ENCODE measurements at regions not wholly inside any gene's neighbourhood (a gene's known extent, or its start where the extent isn't known, plus 50 kb on each side); places are given as distances from the start of the nearest gene placed in this dataset.
"Not testable (repeated sequence)": the region's sequence is repeated elsewhere in the genome, so short reads cannot be mapped to it uniquely, and the experiment has no call there.

DNA sequence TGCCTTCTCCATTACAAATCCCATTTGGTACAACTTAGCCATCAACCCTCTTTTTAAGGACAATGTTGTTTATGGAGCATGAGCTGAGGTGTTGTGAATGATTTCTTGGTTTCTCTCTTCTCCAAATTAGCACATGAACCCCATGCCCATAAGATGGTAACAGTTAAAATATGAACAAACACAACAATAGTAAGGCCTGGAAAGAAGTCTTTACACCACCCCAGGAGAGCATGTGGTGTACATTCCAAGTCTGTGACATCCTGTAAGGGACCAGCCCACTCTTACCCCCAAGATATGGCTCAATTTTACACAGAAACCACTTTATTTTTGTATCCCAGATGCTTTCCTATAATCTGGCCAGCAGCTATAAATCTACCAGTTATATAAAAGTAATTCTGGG is 226.1 kb downstream of the COX18 start:
- ATAC-seq (ENCODE audit: low read depth): no peak
- H3K27ac ChIP-seq (ENCODE audit: poor library complexity, severe bottlenecking): no peak overlapping the region
- no peaks in the 10 kb centered on the region for H3K9me3 ChIP-seq (ENCODE audit: severe bottlenecking)
- no peaks in the 10 kb centered on the region for H3K36me3 ChIP-seq (ENCODE audit: low read depth)
- TF ChIP-seq, protein P1, sequence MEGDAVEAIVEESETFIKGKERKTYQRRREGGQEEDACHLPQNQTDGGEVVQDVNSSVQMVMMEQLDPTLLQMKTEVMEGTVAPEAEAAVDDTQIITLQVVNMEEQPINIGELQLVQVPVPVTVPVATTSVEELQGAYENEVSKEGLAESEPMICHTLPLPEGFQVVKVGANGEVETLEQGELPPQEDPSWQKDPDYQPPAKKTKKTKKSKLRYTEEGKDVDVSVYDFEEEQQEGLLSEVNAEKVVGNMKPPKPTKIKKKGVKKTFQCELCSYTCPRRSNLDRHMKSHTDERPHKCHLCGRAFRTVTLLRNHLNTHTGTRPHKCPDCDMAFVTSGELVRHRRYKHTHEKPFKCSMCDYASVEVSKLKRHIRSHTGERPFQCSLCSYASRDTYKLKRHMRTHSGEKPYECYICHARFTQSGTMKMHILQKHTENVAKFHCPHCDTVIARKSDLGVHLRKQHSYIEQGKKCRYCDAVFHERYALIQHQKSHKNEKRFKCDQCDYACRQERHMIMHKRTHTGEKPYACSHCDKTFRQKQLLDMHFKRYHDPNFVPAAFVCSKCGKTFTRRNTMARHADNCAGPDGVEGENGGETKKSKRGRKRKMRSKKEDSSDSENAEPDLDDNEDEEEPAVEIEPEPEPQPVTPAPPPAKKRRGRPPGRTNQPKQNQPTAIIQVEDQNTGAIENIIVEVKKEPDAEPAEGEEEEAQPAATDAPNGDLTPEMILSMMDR (IDR thresholded peaks at IDR 0.05; ENCODE audit: poor library complexity, severe bottlenecking): no peak
- H3K27me3 ChIP-seq (ENCODE audit: insufficient read depth, poor library complexity, severe bottlenecking): no peaks in the 10 kb centered on the region
- DNase-seq (ENCODE audit: low spot score): no peak
- H3K4me1 ChIP-seq (ENCODE audit: insufficient read depth, poor library complexity, severe bottlenecking): no peaks in the 10 kb centered on the region
- H3K4me3 ChIP-seq (ENCODE audit: severe bottlenecking): no peak overlapping the region

DNA sequence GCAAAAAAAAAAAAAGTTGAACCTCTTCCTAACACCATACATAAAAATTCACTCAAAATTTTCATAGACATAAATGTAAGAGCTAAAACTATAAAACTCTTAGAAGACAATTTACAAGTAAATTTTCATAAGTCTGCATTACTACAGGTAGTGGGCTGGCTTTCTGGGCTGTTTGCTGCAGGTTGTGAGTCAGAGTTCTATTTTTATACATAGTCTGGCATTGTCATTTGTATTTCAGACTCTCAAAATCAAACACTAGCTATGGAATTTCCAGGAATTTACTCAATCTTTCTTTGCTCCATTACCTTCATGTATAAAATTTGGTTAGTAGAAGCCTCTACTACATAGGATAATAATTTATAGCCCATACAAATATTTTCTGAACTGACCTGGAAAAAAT is 227.2 kb downstream of the COX18 start:
- Histone ChIP-seq H3K4me3 (ENCODE audit: severe bottlenecking) (no peak overlapping the region), H3K27me3 (ENCODE audit: insufficient read depth, poor library complexity, severe bottlenecking) (no peaks in the 10 kb centered on the region), H3K27ac (ENCODE audit: poor library complexity, severe bottlenecking) (no peak overlapping the region), H3K9me3 (ENCODE audit: severe bottlenecking) (no peaks in the 10 kb centered on the region), H3K36me3 (ENCODE audit: low read depth) (no peaks in the 10 kb centered on the region), H3K4me1 (ENCODE audit: insufficient read depth, poor library complexity, severe bottlenecking) (no peaks in the 10 kb centered on the region)
- TF ChIP-seq, protein P1 (IDR thresholded peaks at IDR 0.05; ENCODE audit: poor library complexity, severe bottlenecking): no peak
- ATAC-seq (ENCODE audit: low read depth) (no peak; the same call in 2 of the 3 replicates), DNase-seq (ENCODE audit: low spot score) (no peak)

DNA sequence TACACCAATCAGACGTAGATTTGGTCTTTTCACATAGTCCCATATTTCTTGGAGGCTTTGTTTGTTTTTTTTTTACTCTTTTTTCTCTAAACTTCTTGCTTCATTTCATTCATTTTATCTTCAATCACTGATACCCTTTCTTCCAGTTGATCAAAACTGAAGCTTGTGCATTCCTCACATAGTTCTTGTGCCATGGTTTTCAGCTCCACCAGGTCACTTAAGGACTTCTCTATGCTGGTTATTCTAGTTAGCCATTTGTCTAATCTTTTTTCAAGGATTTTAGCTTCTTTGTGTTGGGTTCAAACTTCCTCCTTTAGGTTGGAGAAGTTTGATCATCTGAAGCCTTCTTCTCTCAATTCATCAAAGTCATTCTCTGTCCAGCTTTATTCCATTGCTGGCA is 229.3 kb downstream of the COX18 start:
- ATAC-seq (ENCODE audit: low read depth); H3K27ac ChIP-seq (ENCODE audit: poor library complexity, severe bottlenecking); H3K4me1 ChIP-seq (ENCODE audit: insufficient read depth, poor library complexity, severe bottlenecking); H3K9me3 ChIP-seq (ENCODE audit: severe bottlenecking); H3K4me3 ChIP-seq (ENCODE audit: severe bottlenecking); DNase-seq (ENCODE audit: low spot score); H3K36me3 ChIP-seq (ENCODE audit: low read depth); H3K27me3 ChIP-seq (ENCODE audit: insufficient read depth, poor library complexity, severe bottlenecking): not testable (repeated sequence)

DNA sequence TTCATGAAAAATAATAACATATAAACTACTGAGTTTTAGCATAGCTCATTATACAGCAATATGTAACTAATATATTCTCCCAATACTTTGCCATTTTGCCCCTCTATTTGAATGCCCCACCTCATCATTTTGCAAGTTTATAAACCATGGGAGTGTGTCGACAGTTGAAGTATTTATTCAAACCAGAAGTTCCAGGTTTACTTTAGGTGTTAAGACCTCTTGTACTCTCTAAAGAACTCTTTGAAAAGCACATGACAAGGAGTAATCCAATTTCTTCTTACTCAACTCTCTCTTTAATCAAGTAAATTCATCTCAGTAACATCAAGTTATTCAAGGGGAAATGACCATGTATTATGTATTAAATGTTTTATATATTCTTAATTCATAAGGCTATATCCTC is 240.7 kb downstream of the COX18 start:
- no peaks in the 10 kb centered on the region for H3K9me3 ChIP-seq (ENCODE audit: severe bottlenecking)
- TF ChIP-seq, protein P1 (IDR thresholded peaks at IDR 0.05; ENCODE audit: poor library complexity, severe bottlenecking): no peak
- no peak overlapping the region for H3K27ac ChIP-seq (ENCODE audit: poor library complexity, severe bottlenecking)
- H3K4me1 ChIP-seq (ENCODE audit: insufficient read depth, poor library complexity, severe bottlenecking): no peaks in the 10 kb centered on the region
- no peaks in the 10 kb centered on the region for H3K36me3 ChIP-seq (ENCODE audit: low read depth)
- H3K27me3 ChIP-seq (ENCODE audit: insufficient read depth, poor library complexity, severe bottlenecking): no peaks in the 10 kb centered on the region
- DNase-seq (ENCODE audit: low spot score) (no peak), ATAC-seq (ENCODE audit: low read depth) (no peak)
- H3K4me3 ChIP-seq (ENCODE audit: severe bottlenecking): no peak overlapping the region

DNA sequence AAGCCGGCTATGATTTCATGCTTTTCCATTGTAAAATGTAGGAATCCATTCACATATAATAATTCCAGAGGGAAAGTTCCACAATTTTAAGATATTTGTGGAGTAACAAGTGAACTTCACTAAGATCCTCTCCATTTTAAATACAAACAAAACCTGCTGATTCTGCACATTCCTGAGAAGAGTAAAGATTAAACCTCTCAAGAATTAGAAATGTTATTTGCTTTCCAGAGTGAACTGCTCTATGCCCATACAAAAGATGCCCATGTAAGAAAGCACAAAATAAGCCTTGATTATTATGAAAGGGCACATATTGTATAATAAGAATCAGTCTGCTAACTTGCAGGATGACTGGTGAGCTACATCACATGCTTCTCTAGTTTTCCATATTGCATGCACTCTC is 241.5 kb downstream of the COX18 start:
- Histone ChIP-seq H3K9me3 (ENCODE audit: severe bottlenecking) (no peaks in the 10 kb centered on the region), H3K36me3 (ENCODE audit: low read depth) (no peaks in the 10 kb centered on the region), H3K27ac (ENCODE audit: poor library complexity, severe bottlenecking) (no peak overlapping the region), H3K4me3 (ENCODE audit: severe bottlenecking) (no peak overlapping the region), H3K27me3 (ENCODE audit: insufficient read depth, poor library complexity, severe bottlenecking) (no peaks in the 10 kb centered on the region), H3K4me1 (ENCODE audit: insufficient read depth, poor library complexity, severe bottlenecking) (no peaks in the 10 kb centered on the region)
- ATAC-seq (ENCODE audit: low read depth) (no peak), DNase-seq (ENCODE audit: low spot score) (no peak)
- TF ChIP-seq, protein P1 (IDR thresholded peaks at IDR 0.05; ENCODE audit: poor library complexity, severe bottlenecking): no peak
